Activated naive CD8-positive, alpha-beta T cell (primary cell): ENCODE measurements at regions not wholly inside any gene's neighbourhood (a gene's known extent, or its start where the extent isn't known, plus 50 kb on each side); places are given as distances from the start of the nearest gene placed in this dataset.

Experiments
- H3K27ac Mint-ChIP-seq: one replicate; pipeline ENCODE4 v1.8.0; 2021; ENCODE audit warnings: mixed read lengths
- H3K27me3 Mint-ChIP-seq: one replicate; pipeline ENCODE4 v1.8.0; 2021; ENCODE audit warnings: mixed read lengths
- H3K36me3 Mint-ChIP-seq: one replicate; pipeline ENCODE4 v1.8.0; 2021; ENCODE audit warnings: mixed read lengths
- H3K4me1 Mint-ChIP-seq: one replicate; pipeline ENCODE4 v1.8.0; 2021; ENCODE audit warnings: low read depth, mixed read lengths
- H3K4me3 Mint-ChIP-seq: one replicate; pipeline ENCODE4 v1.8.0; 2021; ENCODE audit warnings: mild to moderate bottlenecking, mixed read lengths
- H3K9me3 Mint-ChIP-seq: one replicate; pipeline ENCODE4 v1.8.0; 2021; ENCODE audit warnings: low read depth, mixed read lengths

DNA sequence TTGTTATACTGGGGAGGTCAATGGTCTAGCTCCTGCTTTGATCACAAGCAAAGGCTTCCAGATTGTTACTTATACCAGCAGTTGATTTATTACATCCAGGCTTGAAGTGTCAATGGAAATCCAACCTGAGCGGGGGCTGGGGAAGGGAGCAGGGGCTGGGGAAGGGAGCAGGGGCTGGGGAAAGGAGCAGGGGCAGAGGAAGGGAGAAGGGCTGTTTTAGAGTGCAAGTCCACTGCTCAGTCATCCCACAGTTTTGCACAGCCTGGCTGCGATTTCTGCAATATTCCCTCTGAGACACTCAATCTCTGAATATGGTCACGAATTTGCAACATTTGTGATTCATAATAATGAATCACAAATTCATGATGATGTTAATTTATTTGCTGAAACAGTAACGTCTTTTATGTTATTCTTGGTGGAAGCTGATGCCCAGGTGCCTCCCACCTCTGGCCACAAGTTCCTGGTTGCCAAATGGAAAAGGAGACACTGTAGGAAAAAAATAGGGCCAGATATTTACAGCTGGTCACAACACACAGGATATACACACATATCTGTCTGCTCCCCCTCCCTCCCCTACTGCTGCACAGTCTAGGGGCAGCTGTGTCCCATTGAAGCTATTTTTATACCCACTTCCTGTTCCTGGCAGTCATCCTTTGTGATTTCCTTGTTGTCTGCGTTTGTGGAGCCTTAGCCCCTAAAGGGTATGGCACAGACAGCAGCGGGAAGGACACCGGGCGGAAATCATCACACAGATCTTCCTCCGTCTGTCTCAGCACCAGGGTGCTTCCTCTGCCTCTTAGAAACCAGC, 325.1 kb downstream of the GADD45G start:
- H3K9me3 Mint-ChIP-seq, result no peaks in the 10 kb centered on the region
- H3K27me3 Mint-ChIP-seq, result peaks cover 2% of the 10 kb centered on the region
- no peaks in the 10 kb centered on the region for H3K36me3 Mint-ChIP-seq
- no peak overlapping the region for H3K4me3 Mint-ChIP-seq
- peaks cover 15% of the 10 kb centered on the region for H3K4me1 Mint-ChIP-seq
- no peak overlapping the region for H3K27ac Mint-ChIP-seq

DNA sequence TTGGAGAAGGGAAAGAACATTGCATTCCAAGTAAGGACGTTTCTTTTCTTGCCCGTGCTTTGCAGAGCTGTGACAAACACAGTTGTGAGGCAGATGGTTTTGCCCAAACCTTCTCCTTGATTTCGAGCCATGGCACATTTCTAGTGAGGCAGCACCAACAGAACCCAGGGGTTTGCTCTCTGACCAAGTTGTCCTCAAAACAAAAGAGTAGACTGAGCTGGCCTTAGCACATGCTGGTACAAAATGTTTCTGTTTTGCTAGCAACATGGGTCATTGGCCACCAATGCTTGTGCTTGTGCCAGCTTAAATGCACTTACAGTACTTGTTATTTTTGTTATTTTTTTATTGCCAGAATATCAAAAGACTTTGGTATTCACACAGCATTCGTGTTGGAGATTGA, 328.8 kb downstream of the GADD45G start:
- no peaks in the 10 kb centered on the region for H3K27me3 Mint-ChIP-seq
- H3K4me3 Mint-ChIP-seq, result no peak overlapping the region
- H3K36me3 Mint-ChIP-seq, result no peaks in the 10 kb centered on the region
- no peak overlapping the region for H3K27ac Mint-ChIP-seq
- no peaks in the 10 kb centered on the region for H3K9me3 Mint-ChIP-seq
- peaks cover 12% of the 10 kb centered on the region for H3K4me1 Mint-ChIP-seq

DNA sequence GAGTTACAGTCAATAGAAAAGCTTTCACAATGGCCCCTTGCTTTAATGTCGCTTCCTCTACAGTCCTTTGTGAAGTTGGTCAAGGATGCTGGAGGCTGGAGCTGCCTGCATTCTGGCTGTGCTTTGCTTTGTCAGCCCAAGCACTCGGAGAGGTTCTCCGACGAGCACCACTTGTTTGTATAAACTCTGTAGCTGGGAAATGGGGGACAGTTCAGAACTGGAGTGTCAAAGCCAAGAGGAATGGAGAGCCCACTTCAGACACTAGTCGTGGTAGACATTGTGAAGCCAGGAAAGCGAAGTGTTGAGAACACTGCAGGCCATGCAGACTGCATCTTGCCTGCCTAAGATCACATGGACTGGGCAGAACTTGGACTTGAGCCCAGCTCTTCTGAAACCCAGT, 330.3 kb downstream of the GADD45G start:
- Mint-ChIP-seq H3K27me3 (no peaks in the 10 kb centered on the region), H3K36me3 (no peaks in the 10 kb centered on the region), H3K4me3 (no peak overlapping the region), H3K9me3 (no peaks in the 10 kb centered on the region), H3K4me1 (peaks cover 6% of the 10 kb centered on the region), H3K27ac (no peak overlapping the region)

DNA sequence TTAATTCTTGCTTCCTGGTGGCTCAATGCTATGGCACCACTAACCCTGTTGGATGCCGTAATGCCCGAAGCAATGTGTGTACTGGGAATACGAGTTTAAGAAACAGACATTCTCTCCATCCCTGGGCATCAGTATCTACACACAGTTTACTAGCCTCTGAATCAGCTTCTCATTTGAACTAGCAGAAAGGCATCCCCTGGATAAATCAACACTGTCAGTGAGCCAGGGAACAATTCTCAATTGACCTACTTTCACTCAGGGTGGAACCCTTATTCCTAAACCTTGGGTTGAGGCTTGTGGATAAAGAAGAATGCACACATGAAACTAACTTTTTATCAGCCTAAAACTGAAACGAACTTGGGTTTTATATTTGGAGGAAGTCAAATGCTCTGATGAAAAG, 331.0 kb downstream of the GADD45G start:
- Mint-ChIP-seq H3K9me3 (no peaks in the 10 kb centered on the region), H3K4me1 (peaks cover 2% of the 10 kb centered on the region), H3K4me3 (no peak overlapping the region), H3K27me3 (peaks cover 2% of the 10 kb centered on the region), H3K36me3 (no peaks in the 10 kb centered on the region), H3K27ac (no peak overlapping the region)

DNA sequence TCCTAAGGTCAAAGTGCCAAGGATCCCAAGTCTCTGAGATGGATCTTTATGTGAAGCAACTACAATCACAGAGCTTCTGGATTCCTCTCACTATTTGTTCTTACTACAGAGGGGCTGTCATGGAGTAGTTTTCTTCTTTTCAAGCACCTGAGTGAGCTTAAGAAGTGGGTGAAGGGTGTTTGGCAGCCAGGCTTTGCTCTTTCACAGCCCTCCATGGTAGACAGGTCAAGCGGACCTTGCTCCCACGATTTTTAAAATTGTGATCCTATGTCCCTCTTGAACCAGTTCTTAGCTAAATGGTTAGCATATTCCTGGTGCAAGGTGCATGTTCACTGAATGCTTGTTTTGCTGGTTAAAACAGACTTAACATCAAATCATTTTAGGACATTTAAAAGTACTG, 332.2 kb downstream of the GADD45G start:
- H3K4me1 Mint-ChIP-seq, result no peaks in the 10 kb centered on the region
- H3K4me3 Mint-ChIP-seq, result no peak overlapping the region
- H3K27ac Mint-ChIP-seq, result no peak overlapping the region

DNA sequence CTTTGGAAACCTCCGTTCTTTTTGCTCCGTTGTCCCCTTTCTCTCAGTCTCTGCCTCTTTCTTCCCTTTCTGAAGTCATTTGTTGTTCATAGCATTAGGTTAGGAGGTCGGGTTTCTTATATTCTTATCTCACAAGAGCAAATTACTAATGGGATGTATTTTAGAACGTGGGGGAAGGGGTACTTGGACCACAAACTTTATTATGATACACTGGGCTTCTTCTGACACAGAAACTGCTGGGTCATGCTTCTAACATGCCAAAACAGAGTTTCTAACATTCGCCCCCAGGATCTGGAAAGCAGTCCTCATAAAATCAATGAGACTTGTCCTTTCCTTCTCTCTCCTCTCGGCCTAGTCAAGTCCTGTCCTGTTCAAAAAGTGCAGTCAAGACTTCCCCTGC, 334.4 kb downstream of the GADD45G start:
- Mint-ChIP-seq H3K4me3 (no peak overlapping the region), H3K27me3 (peaks cover 8% of the 10 kb centered on the region), H3K27ac (no peak overlapping the region), H3K9me3 (no peaks in the 10 kb centered on the region), H3K4me1 (no peaks in the 10 kb centered on the region), H3K36me3 (no peaks in the 10 kb centered on the region)

More for the DNA sequence above, 332.2 kb downstream of the GADD45G start:
- H3K36me3 Mint-ChIP-seq, result no peaks in the 10 kb centered on the region
- no peaks in the 10 kb centered on the region for H3K9me3 Mint-ChIP-seq
- H3K27me3 Mint-ChIP-seq, result peaks cover 4% of the 10 kb centered on the region

DNA sequence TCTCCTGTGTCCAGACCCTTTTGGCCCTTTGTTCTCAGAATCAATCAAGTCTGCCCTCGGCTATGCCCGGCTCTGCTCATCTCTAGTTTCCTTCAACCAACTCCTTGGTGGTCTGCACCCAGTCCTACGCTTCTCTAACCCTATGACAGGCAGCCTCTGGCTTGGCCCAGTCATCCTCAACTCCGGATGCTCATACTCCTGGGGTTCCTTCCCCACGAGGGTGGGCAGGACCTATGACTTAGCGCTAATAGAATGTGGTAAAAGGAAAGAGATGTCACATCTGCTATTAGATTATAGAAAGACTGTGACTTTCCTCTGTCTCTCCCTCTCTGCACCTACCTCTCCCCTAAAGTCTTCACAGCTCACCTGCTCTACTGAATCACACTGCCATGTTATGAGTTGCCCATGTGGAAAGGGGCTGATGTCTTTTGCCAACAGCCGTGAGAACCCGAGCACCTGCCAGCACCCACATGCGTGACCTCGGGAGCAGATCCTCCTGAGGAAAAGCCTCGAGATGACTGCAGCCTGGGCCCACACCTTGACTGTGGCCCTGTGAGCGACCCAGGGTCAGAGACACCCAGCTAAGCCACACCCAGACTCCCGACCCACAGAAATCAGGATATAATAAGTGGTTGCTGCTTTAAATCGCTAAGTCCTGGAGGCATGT, 334.9 kb downstream of the GADD45G start:
- Mint-ChIP-seq H3K4me1 (no peaks in the 10 kb centered on the region), H3K4me3 (no peak overlapping the region), H3K36me3 (no peaks in the 10 kb centered on the region), H3K9me3 (no peaks in the 10 kb centered on the region), H3K27me3 (peaks cover 11% of the 10 kb centered on the region), H3K27ac (no peak overlapping the region)

DNA sequence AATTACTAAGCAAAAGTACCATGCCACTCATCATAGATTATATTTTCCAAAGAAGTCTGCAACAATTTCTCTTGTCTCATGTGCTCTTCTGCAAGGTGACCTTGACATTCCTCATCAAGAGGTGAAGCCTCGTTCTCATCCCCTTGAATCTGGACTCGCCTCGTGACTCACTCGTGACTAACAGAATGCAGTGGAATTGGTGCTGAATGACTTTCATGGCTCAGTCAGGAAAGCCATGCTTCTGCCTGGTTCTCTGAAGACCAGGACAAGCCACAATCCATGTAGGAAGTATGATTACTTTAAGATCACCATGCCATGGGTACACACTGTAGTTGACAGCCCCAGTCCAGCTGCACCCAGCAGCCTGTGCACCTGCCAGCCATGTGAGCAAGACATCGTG, 335.8 kb downstream of the GADD45G start:
- Mint-ChIP-seq H3K4me1 (no peaks in the 10 kb centered on the region), H3K9me3 (no peaks in the 10 kb centered on the region), H3K4me3 (no peak overlapping the region), H3K36me3 (no peaks in the 10 kb centered on the region), H3K27me3 (peaks cover 11% of the 10 kb centered on the region), H3K27ac (no peak overlapping the region)

DNA sequence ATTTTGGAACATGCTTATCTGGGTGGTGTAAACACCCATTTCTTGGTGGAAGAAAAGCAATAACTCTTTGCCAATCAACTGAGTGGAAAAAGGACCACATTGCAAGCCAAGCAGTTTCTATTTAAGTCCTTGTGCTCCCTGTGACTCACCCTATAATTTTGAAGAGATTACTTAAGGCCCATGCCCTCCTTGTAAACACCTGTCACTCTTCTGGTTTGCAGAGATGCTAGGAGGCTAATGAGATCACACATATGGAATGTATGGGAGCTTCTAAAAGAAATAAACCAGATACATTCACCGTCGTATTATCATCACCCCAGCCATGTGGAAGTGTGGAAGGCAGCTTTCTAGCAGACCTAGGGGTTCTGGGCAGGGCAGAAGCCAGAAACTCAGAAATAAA, 337.1 kb downstream of the GADD45G start:
- H3K27me3 Mint-ChIP-seq, result peaks cover 11% of the 10 kb centered on the region
- H3K36me3 Mint-ChIP-seq, result no peaks in the 10 kb centered on the region
- H3K9me3 Mint-ChIP-seq, result no peaks in the 10 kb centered on the region
- H3K4me1 Mint-ChIP-seq, result no peaks in the 10 kb centered on the region
- no peak overlapping the region for H3K27ac Mint-ChIP-seq
- H3K4me3 Mint-ChIP-seq, result no peak overlapping the region

DNA sequence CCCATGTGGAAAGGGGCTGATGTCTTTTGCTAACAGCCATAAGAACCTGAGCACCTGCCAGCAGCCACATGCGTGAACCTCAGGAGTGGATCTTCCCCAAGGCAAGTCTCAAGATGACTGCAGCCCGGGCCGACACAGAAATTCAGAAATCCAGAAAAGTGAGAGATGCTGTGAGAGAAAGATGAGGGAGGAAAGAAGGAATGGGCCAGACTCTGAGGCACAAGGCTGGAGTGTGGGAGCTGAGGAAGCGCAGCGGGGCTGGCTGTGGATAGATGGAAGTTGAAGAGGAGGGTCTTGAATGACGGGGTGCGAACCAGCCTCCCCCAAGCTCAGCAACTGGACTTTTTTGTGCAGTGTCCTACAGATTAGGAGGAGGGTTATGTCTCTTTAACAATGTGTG, 337.8 kb downstream of the GADD45G start:
- no peaks in the 10 kb centered on the region for H3K4me1 Mint-ChIP-seq
- H3K4me3 Mint-ChIP-seq, result no peak overlapping the region
- H3K27me3 Mint-ChIP-seq, result peaks cover 11% of the 10 kb centered on the region
- no peaks in the 10 kb centered on the region for H3K9me3 Mint-ChIP-seq
- H3K36me3 Mint-ChIP-seq, result no peaks in the 10 kb centered on the region
- H3K27ac Mint-ChIP-seq, result no peak overlapping the region

DNA sequence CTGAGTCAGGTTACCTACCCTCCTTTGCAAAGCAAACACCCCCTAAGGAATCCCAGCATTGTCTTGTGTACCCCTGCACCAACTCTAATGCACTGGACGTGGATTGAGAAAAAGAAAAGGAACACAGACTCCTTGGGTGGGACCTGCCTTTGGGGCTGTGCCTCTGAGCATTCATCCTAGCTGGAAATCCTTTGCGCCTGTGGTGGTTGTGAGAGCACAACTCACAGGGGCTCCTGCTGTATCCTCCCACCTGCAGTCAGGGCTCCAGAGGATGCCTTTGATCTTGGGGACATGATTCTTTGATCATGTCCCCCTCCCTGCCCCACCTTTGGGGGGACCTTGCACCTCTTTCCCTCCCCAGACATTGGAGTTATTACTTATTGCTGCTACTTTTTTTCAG, 338.5 kb downstream of the GADD45G start:
- Mint-ChIP-seq H3K9me3 (no peaks in the 10 kb centered on the region), H3K4me1 (no peaks in the 10 kb centered on the region), H3K36me3 (no peaks in the 10 kb centered on the region), H3K27ac (no peak overlapping the region), H3K27me3 (peaks cover 11% of the 10 kb centered on the region), H3K4me3 (no peak overlapping the region)

DNA sequence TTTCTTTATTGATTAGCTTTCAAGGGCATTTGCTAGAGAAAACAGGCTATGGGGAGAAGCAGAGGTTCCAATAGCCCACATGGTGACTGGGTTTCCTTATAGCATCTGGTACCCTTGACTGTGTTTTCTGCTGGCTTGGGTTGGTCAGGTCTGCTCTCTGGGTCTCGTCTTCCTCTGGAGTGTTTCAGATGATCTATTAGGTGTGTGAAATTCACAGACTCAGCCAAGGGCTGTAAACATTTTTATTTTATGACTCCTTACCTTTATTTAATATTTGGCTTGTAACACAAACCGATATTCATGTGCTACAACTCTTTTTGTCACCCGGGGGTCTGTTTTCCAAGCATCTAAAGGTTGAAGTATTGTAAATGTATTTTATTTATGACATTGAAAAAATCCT, 338.9 kb downstream of the GADD45G start:
- Mint-ChIP-seq H3K4me3 (no peak overlapping the region), H3K9me3 (no peaks in the 10 kb centered on the region), H3K27ac (no peak overlapping the region), H3K27me3 (peaks cover 11% of the 10 kb centered on the region), H3K4me1 (no peaks in the 10 kb centered on the region), H3K36me3 (no peaks in the 10 kb centered on the region)

DNA sequence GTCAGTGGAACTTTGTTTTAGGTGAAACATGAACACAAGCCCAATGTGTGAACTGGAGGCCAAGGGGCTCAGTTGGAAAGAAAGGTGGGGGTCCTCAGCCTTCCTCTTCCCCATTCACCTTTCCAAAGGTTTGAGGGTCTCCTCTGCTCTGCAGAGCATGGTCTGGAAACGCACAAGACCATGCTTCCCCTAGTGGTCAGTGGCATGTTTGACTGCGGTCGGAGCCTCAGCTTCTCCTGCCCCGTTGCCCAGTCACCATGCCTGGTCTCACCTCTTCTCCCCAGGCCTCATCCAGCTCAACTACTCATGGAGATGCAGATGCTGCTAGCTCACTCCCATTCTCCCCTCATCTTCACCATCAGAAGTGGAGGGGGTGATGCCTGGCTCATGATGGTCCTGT, 340.3 kb downstream of the GADD45G start:
- Mint-ChIP-seq H3K36me3 (no peaks in the 10 kb centered on the region), H3K9me3 (no peaks in the 10 kb centered on the region), H3K27ac (no peak overlapping the region), H3K4me3 (no peak overlapping the region), H3K27me3 (peaks cover 11% of the 10 kb centered on the region), H3K4me1 (no peaks in the 10 kb centered on the region)

DNA sequence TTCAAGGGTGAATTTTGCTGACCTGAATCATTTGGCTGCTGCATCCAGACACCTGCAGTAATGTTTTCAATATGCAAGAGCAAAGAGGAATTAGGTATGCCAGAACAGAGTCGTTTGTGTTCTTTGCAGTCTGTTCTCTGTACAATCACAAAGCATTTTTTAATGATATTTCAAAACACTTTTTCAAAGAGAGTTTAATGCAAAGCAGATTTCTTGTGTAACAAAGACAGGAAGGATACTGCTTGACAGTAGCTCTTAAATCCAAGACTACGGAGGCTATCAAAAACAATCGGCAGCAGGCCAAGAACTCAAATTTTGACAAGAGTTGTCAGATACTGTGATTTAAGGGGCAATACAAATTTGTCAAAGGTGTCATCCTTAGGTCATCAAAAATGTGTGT, 341.9 kb downstream of the GADD45G start:
- no peaks in the 10 kb centered on the region for H3K9me3 Mint-ChIP-seq
- no peak overlapping the region for H3K4me3 Mint-ChIP-seq
- no peak overlapping the region for H3K27ac Mint-ChIP-seq
- H3K27me3 Mint-ChIP-seq, result peaks cover 9% of the 10 kb centered on the region
- H3K36me3 Mint-ChIP-seq, result no peaks in the 10 kb centered on the region
- H3K4me1 Mint-ChIP-seq, result no peaks in the 10 kb centered on the region

DNA sequence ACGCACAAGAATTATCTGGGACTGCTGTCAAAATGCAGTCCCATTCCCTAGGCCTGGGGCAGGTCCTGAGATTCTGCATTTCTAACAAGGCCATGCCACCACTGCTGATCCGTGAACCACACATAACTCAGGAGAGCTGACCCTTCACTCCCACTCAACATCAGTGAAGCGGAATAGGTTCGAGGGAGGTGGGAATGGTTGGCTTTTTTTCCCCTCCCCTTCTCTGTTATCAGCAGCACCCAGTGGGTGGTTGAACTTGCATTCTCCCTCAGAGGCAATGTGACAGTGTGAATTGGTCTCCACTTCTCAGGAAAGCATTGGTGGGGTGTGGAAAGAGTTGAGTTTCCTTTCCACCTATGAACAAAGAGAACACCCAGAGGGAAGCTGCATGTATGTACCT, 344.3 kb downstream of the GADD45G start:
- H3K4me3 Mint-ChIP-seq, result no peak overlapping the region
- no peaks in the 10 kb centered on the region for H3K9me3 Mint-ChIP-seq
- no peak overlapping the region for H3K27ac Mint-ChIP-seq
- H3K27me3 Mint-ChIP-seq, result peaks cover 4% of the 10 kb centered on the region
- no peaks in the 10 kb centered on the region for H3K36me3 Mint-ChIP-seq
- peaks cover 2% of the 10 kb centered on the region for H3K4me1 Mint-ChIP-seq

DNA sequence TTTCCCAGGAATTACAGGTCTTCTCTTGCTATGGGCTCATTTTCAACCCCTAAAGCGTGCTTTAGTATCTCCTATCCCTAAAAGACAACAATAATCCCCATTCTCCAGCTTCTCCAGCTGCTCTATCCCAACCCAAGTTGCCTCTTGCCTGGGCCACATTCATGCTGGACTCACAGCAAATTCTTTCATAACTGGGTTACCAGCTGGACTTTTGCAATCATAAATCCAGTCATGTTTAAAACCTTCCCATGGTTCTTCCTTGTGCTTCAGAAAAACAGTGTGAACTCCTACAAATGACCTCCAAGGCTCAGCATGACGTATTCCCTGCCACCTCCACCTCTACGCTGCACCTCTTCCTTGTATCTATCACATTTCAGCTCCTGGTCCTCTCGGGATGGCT, 346.9 kb downstream of the GADD45G start:
- H3K9me3 Mint-ChIP-seq, result no peaks in the 10 kb centered on the region
- H3K4me1 Mint-ChIP-seq, result peaks cover 2% of the 10 kb centered on the region
- H3K4me3 Mint-ChIP-seq, result no peak overlapping the region
- H3K27ac Mint-ChIP-seq, result no peak overlapping the region
- H3K27me3 Mint-ChIP-seq, result peaks cover 2% of the 10 kb centered on the region
- H3K36me3 Mint-ChIP-seq, result no peaks in the 10 kb centered on the region
